GM12878 (cell line): ENCODE measurements at regions not wholly inside any gene's neighbourhood (a gene's known extent, or its start where the extent isn't known, plus 50 kb on each side); places are given as distances from the start of the nearest gene placed in this dataset.

ENCODE experiments used
- CTCF ChIP-seq, 3 experiments: IDR thresholded peaks in 2 of 3; conservative IDR thresholded peaks in 1 of 3; 2 replicates each; pipeline ENCODE4 v1.5.1; 2011; ENCODE audit warnings: low read depth in 3 of 3, low read length in 3 of 3, mild to moderate bottlenecking in 3 of 3, control low read depth in 2 of 3, moderate library complexity in 2 of 3, inconsistent platforms in 1 of 3, mixed read lengths in 1 of 3; ENCODE audit not compliant: control insufficient read depth in 2 of 3, insufficient read depth in 1 of 3; ENCODE audit errors: extremely low read depth in 1 of 3
- E2F4 ChIP-seq: IDR thresholded peaks from 2 replicates; pipeline ENCODE4 v1.6.1; 2012; ENCODE audit warnings: low read depth, low read length, improper control_type of control experiment
- EGR1 ChIP-seq, 2 experiments: IDR thresholded peaks; 1 replicate in 1 of 2; 2 replicates in 1 of 2; pipeline ENCODE4 v1.6.1; 2011 to 2012; ENCODE audit warnings: low read depth in 2 of 2, low read length in 2 of 2, borderline replicate concordance in 1 of 2, mild to moderate bottlenecking in 1 of 2, moderate library complexity in 1 of 2
- POLR2A ChIP-seq: IDR thresholded peaks from 2 replicates; pipeline ENCODE4 v1.6.1; 2011; ENCODE audit warnings: low read depth, mild to moderate bottlenecking, low read length
- SMC3 ChIP-seq: IDR thresholded peaks from 2 replicates; pipeline ENCODE4 v1.6.1; 2011; ENCODE audit warnings: low read length, improper control_type of control experiment, borderline replicate concordance
- SP1 ChIP-seq: IDR thresholded peaks from one replicate; pipeline ENCODE4 v1.6.1; 2011; ENCODE audit warnings: low read depth, low read length

- TF ChIP-seq CTCF (IDR thresholded peaks at IDR 0.05 in 2 of 3, conservative IDR thresholded peaks at IDR 0.05 in 1 of 3; ENCODE audit: control insufficient read depth in 2 of 3, extremely low read depth in 1 of 3, insufficient read depth in 1 of 3, low read depth in 3 of 3, low read length in 3 of 3) (no peak), POLR2A (no peak), E2F4 (no peak), SMC3 (no peak), SP1 (no peak), EGR1 (IDR thresholded peaks at IDR 0.05; ENCODE audit: borderline replicate concordance in 1 of 2, low read depth in 2 of 2, low read length in 2 of 2) (no peak)
Observed at GRCh38 chr14:43408472-43408871, 1098.6 kb downstream of the FSCB start.
